ENCODE measurements at regions not wholly inside any gene's neighbourhood (a gene's known extent, or its start where the extent isn't known, plus 50 kb on each side); places are given as distances from the start of the nearest gene placed in this dataset.
A peak's percentile ranks its signal among the peaks of the same experiment; 100 is the strongest.
"Not testable (repeated sequence)": the region's sequence is repeated elsewhere in the genome, so short reads cannot be mapped to it uniquely, and the experiment has no call there.

- ATAC-seq: peak; percentile 15
Observed at GRCh38 chr11:126149759-126150625, 61.5 kb downstream of the RPUSD4 start.

GRCh38 chr11:126148317-126148716, 63.1 kb downstream of the RPUSD4 start:
- no peak for ATAC-seq

- no peak for ATAC-seq
Observed at GRCh38 chr11:126147208-126148111, 64.0 kb downstream of the RPUSD4 start.

GRCh38 chr11:126146454-126147192, 64.8 kb downstream of the RPUSD4 start:
- no peak for ATAC-seq

DNA sequence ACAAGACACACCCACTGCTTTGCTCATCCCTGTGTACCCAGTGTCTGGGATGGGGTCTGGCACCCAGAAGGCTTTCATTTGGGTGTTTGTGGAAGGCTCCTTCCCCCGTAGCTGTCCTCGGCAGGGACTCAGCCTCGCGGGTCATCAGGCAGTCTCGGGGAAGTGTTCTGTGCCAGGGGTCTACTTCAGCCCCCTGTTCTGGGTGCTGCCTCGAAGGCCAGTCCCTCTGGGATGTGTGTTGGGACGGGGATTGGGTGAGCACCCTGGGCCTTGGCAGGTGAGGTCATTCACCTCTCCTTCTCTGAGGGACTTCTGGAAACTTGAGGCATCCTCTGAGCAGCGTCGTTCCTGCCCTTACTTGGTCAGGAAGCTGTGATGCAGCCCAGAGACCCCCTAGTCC, 65.5 kb downstream of the RPUSD4 start:
- ATAC-seq: no peak

- ATAC-seq: not testable (repeated sequence)
Observed at GRCh38 chr11:126143491-126143890, 68.0 kb downstream of the RPUSD4 start.

- ATAC-seq: no peak
Observed at GRCh38 chr11:126140926-126141280, 70.5 kb downstream of the RPUSD4 start.

DNA sequence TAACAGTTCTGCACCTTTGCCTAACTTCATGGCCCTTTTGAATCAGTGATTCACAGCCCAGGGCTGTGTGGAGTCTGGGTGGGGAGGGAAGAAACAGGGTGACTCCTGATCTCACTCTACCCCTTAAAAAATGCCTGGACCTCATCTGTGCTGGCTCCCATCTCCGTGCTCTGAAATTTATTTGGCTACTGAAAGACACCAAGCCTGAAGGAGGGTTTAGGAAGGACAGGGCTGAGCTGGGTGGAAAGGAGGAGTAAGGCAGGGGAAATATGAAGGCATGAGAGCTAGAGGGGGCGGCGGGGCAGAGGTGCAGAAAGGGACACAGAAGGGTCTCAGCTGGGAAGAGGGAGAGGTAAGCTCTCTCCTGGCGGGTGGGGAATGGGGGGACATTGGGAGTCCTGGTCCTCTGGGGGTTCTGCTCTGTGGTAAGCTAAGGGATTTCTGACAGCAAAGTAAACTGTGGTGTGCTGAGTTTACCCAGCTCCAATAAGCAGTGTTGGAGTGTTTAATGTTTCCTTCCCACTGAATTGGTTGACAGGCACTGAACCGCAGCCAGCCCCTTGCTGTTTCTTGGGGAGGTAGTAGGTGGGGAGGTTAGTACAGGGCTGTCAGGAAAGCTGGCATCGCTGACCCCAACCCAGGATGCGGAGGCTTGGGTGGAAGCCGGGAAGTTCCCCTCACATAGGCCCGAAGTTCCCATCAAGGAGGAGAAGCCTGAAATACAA, 71.1 kb downstream of the RPUSD4 start:
- ATAC-seq: no peak

DNA sequence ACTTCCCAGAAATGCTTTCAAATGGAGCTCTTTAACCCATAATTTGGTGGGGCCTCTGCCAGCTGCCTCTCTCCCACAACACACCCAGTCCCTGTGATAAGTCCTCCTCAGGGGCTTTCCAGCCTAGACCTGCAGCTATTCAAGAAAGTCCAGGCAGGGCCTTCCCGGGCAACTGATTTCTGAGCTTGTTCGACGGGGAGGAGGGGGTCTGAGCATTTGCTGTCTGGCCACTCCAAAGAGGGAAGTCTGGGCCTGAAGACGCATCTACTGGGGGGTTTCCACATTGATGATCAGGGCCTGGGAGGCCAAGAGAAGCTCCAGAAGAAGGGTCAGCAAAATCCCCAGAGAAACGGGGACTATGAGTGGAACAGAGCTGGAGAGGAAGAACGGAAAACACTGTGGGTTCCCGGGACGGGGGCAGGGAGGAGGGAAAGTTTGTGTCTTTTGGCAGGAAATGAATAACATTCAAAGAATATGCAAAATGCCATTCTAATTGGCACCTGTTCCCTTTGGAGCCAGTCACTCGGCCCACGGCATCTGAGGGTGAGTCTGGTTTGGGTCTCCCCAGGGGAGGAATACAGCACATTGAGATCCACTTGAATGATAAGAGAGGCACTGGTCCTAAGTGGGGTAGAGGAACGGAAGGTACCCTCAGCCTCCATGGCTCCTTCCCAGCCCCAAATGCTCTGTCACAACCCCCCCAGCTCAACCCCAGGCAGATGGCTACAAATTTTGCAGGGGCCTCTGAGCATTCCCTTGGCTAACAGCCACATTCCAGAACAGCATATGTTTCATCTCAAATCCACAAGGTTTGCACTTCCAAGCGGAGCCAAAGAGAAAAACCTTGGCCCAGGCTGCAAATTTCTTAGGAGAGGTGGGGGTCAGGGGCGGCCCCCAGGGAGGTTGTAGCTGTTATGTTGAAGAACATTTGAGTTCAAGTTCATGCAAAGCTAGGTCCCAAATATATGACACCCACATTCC, 72.0 kb downstream of the RPUSD4 start:
- ATAC-seq: no peak

- ATAC-seq: no peak
Observed at GRCh38 chr11:126138636-126139035, 72.8 kb downstream of the RPUSD4 start.

GRCh38 chr11:126137136-126137535, 74.3 kb downstream of the RPUSD4 start:
- ATAC-seq: no peak

DNA sequence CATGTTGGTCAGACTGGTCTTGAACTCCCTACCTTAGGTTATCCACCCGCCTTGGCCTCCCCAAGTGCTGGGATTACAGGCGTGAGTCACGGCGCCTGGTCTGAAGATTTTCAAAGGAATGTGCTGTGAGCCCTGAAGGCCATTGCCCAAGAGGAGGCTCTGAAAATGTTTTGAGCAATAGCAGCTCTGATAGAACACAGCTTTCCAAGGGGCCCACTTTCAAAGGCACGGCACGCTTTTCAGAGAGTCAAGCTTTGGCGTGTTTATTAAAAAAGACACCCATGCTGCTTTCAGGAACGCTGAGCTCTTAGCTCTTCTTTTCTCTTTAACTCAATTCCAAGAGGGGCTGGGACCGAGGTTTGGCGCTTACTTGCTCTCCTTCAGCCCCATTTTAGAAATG, 73.8 kb upstream of the CDON start:
- ATAC-seq: peak; percentile 42

DNA sequence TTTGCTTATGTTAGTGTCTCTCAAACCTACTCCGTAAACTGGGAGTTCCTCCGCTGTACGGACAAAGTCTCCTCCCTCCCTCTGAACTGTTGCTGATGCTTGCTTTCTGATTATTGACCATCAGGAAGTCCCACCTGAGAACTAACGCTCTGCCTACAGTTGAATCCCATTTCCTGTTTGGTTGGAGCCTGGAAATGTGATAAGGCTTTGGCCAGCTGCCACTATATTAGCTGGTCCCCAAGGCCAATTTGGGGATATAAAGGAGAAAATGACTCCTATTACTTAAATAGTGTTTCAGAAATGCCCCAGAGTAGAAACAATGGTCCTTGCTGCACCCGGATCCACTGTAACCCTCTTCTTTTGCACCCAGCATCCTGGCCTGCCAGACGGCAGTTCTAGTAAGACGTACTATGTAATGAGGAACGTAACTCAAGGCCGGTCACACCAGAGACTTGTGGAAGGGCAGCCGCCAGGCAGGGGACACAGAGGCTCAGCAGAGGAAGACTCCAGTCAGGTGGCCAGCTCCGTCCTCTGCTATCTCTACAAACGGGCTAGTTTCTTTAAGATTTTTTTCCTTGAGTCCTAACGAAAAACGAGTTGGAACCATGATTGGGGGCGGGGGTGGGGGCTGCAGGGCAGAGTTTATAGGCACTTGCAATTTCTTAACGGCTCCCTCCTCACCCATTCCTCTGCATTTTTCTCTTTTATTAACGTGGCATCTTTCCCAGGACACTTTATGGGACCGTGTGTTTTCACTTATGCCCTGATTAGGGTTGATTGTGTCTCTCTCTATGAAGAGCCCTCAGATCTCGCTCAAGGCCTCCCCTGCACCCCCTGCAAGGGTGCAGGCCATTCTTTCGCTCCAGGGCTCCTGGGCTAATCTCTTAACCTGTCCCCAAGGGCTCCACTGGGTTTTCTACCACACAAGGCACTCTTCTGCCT, 72.8 kb upstream of the CDON start:
- no peak for ATAC-seq

DNA sequence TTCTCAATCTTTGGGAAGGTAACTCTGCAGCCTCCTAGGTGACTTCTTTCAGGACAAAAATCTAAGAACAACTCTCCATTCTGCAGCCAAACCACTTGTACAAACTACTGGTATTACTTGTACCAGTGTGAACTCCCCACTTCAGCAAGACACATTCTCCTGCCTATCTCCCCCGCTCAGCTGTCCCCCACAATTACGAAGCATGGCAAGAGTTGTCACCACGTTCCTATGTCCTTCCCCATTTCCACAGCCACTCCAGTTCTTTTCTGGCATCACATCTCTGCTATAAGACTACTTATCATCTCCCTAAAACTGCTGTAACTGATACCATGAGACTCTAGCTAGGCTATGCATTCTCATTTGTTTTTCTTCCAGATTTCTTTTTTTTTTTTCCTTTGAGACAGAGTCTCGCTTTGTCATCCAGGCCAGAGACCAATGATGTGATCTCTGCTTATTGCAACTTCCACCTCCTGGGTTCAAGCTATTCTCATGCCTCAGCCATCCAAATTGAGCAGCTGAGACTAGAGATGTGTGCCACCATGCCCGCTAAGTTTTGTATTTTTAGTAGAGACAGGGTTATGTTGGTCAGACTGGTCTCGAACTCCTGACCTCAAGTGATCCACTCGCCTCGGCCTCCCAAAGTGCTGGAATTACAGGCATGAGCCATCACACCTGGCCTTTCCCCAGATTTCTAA, 71.9 kb upstream of the CDON start:
- no peak for ATAC-seq

GRCh38 chr11:126133901-126134300, 71.2 kb upstream of the CDON start:
- ATAC-seq: no peak

DNA sequence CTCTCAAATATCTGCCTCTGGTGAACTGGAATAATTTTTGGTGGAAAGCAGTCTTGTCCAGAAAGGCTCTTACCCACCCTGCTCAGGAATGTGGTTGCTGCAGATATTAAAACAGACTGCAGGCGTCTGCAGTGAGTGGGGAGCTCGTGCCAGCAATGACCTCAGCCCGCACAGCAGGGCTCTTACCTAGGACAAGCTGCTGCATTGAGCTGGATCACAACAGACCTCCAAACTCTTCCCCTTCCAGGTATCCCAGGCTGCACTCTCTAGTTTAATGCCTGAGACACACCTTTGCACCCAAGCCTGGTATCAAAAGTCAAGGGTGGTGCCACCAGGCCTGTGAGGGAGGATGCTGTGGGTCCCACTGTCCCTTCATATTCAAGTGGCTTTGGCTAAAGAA, 69.7 kb upstream of the CDON start:
- peak; percentile 78 for ATAC-seq

GRCh38 chr11:126130781-126131180, 68.1 kb upstream of the CDON start:
- not testable (repeated sequence) for ATAC-seq

DNA sequence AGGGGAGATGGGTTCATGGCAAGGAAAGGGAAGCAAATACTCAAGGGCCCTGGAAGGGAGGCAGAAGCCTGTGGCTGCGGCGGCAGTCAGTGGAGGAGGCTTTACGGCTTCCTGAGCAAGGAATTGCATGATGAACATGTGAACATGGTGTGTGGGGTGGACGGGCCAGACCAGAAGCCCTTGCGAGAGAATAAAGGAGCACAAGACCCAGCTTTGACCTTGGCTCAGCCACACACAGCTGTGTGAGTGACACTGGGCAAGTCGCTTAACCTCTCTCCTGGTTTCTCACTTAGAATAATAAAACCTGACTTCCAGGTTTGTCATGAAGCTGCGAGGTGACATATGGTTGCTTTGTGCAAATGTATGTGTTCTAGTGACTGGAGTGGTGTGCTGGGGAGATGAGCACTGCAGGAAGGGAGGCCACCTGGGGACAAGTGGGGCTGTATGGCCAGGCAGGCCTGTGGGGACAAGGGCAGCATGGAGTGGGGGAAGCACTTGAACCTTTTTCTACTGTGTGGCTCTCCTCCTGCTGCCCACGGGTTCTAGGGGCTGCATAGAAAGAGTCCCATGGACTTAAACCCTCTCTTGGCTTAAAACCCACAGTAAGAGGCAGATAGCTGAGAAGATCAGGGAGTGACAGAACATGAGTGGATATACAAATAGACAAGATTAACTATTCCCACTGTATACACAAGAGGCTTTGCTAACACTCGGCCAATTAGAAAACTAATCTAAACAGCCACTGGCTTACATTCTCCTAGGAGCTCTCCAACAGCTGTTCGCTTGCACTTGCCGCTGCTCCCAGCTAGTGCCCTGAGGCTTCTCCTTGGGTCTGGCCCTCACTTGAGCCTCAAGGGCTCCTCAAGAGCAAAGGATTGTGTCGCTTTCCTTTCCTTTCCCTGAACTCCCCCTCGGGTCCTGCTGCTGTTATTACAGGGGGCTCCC, 67.3 kb upstream of the CDON start:
- no peak for ATAC-seq
